Brain microvascular endothelial cell (primary cell): ENCODE measurements at regions not wholly inside any gene's neighbourhood (a gene's known extent, or its start where the extent isn't known, plus 50 kb on each side); places are given as distances from the start of the nearest gene placed in this dataset.

Source experiments
- DNase-seq: peaks from one replicate; pipeline ENCODE4 v3.0.0-alpha.2; 2020
- H3K27ac ChIP-seq: fragments of 250-450 bp; sonication (Bioruptor Pico); 2 replicates; pipeline ENCODE4 v1.5.1; 2020; ENCODE audit warnings: mild to moderate bottlenecking, moderate library complexity
- H3K27me3 ChIP-seq: fragments of 250-450 bp; sonication (Bioruptor Pico); replicated peaks from 2 replicates; pipeline ENCODE4 v1.5.1; 2020; ENCODE audit warnings: mild to moderate bottlenecking
- H3K36me3 ChIP-seq: fragments of 250-450 bp; sonication (Bioruptor Pico); replicated peaks from 2 replicates; pipeline ENCODE4 v1.5.1; 2020; ENCODE audit warnings: mild to moderate bottlenecking
- H3K4me3 ChIP-seq: 2 replicates; pipeline ENCODE4 v1.5.1; 2011; ENCODE audit warnings: low read depth, mild to moderate bottlenecking, control low read depth, low read length, moderate library complexity
- CTCF ChIP-seq: IDR thresholded peaks from 2 replicates; pipeline ENCODE4 v1.5.1; 2011; ENCODE audit warnings: low read depth, mild to moderate bottlenecking, moderate library complexity, low read length, control low read depth, inconsistent platforms; ENCODE audit errors: missing control alignments
- in situ Hi-C: cut with HindIII; loops from 2 replicates; pipeline ENCODE4 v1.10.0; 2017; ENCODE audit warnings: low sequenced_read_pairs, low pct_ligation_motif_present

GRCh38 chr12:87311206-87311605 is 718.0 kb downstream of the C12orf50 start:
- H3K36me3 ChIP-seq, result no peaks in the 10 kb centered on the region
- in situ Hi-C loops, result no loop called here
- TF ChIP-seq CTCF, result no peak

GRCh38 chr12:87310126-87310525 is 719.1 kb downstream of the C12orf50 start:
- DNase-seq, result no peak
- no peak overlapping the region for H3K27ac ChIP-seq
- H3K4me3 ChIP-seq, result no peak overlapping the region
- TF ChIP-seq CTCF, result no peak
- no peaks in the 10 kb centered on the region for H3K27me3 ChIP-seq
- in situ Hi-C loops, result no loop called here
- no peaks in the 10 kb centered on the region for H3K36me3 ChIP-seq

More at GRCh38 chr12:87311206-87311605, 718.0 kb downstream of the C12orf50 start:
- H3K27ac ChIP-seq, result no peak overlapping the region
- DNase-seq, result no peak
- H3K4me3 ChIP-seq, result no peak overlapping the region
- H3K27me3 ChIP-seq, result no peaks in the 10 kb centered on the region

- no peaks in the 10 kb centered on the region for H3K36me3 ChIP-seq
- H3K4me3 ChIP-seq, result no peak overlapping the region
- no peak overlapping the region for H3K27ac ChIP-seq
- no peaks in the 10 kb centered on the region for H3K27me3 ChIP-seq
- TF ChIP-seq CTCF, result no peak
- no peak for DNase-seq
- in situ Hi-C loops, result no loop called here
Observed at GRCh38 chr12:87305481-87305880, 723.7 kb downstream of the C12orf50 start.

GRCh38 chr12:87304406-87304805 is 724.8 kb downstream of the C12orf50 start:
- Histone ChIP-seq H3K27ac (no peak overlapping the region), H3K36me3 (no peaks in the 10 kb centered on the region), H3K4me3 (no peak overlapping the region), H3K27me3 (no peaks in the 10 kb centered on the region)
- in situ Hi-C loops, result no loop called here
- no peak for TF ChIP-seq CTCF
- no peak for DNase-seq

- Histone ChIP-seq H3K4me3 (no peak overlapping the region), H3K27me3 (no peaks in the 10 kb centered on the region), H3K36me3 (no peaks in the 10 kb centered on the region), H3K27ac (no peak overlapping the region)
- in situ Hi-C loops, result no loop called here
- DNase-seq, result no peak
- TF ChIP-seq CTCF, result no peak
Observed at GRCh38 chr12:87303396-87304012, 725.7 kb downstream of the C12orf50 start.

- H3K27me3 ChIP-seq, result no peaks in the 10 kb centered on the region
- no peak for TF ChIP-seq CTCF
- H3K27ac ChIP-seq, result no peak overlapping the region
- H3K4me3 ChIP-seq, result no peak overlapping the region
- no peak for DNase-seq
- no peaks in the 10 kb centered on the region for H3K36me3 ChIP-seq
- in situ Hi-C loops, result no loop called here
Observed at GRCh38 chr12:87302126-87302745, 727.0 kb downstream of the C12orf50 start.
